Kidney (tissue), 13 donors: ENCODE measurements at regions not wholly inside any gene's neighbourhood (a gene's known extent, or its start where the extent isn't known, plus 50 kb on each side); places are given as distances from the start of the nearest gene placed in this dataset.

Experiments used
- DNase-seq, 5 donors: peaks; one replicate each; pipeline ENCODE4 v3.0.0-alpha.2; 2013 to 2020
- FAIRE-seq: peaks from 2 replicates; lab custom pipeline; 2012; peaks lifted over from hg19 to GRCh38; lab: Jason Lieb, UNC
- H3K27ac ChIP-seq, 2 donors: one replicate each; pipeline ENCODE4 v1.7.0; 2013; ENCODE audit warnings: low read depth in 2 of 2, low read length in 2 of 2, inconsistent platforms in 1 of 2
- H3K27me3 ChIP-seq: one replicate; pipeline ENCODE4 v1.7.1; 2013; ENCODE audit warnings: low read length, inconsistent platforms; ENCODE audit not compliant: control insufficient read depth, insufficient read depth
- H3K36me3 ChIP-seq, 3 donors: one replicate each; pipeline versions ENCODE4 v1.7.0 to v1.7.1; 2013; ENCODE audit warnings: low read length in 3 of 3, control low read depth in 1 of 3, inconsistent platforms in 1 of 3; ENCODE audit not compliant: insufficient read depth in 3 of 3, control insufficient read depth in 2 of 3
- H3K4me1 ChIP-seq, 3 donors: one replicate each; pipeline versions ENCODE4 v1.7.0 to v1.7.1; 2013; ENCODE audit warnings: low read length in 3 of 3, inconsistent platforms in 1 of 3, low read depth in 1 of 3; ENCODE audit not compliant: control insufficient read depth in 2 of 3, insufficient read depth in 2 of 3
- H3K4me3 ChIP-seq, 3 donors: one replicate each; pipeline versions ENCODE4 v1.7.0 to v1.8.1; 2013; ENCODE audit warnings: low read length in 3 of 3, control low read depth in 1 of 3, inconsistent platforms in 1 of 3
- H3K9ac ChIP-seq, 3 donors: one replicate each; pipeline versions ENCODE4 v1.7.0 to v1.7.1; 2013; ENCODE audit warnings: low read length in 3 of 3, control low read depth in 1 of 3, inconsistent platforms in 1 of 3
- H3K9me3 ChIP-seq, 3 donors: one replicate each; pipeline versions ENCODE4 v1.7.0 to v1.7.1; 2013; ENCODE audit warnings: low read length in 3 of 3, control low read depth in 1 of 3, inconsistent platforms in 1 of 3; ENCODE audit not compliant: control insufficient read depth in 2 of 3, insufficient read depth in 1 of 3
- intact Hi-C: fragments of 100-400 bp; cut with DNase I; formaldehyde crosslinking; loops from one replicate; pipeline ENCODE4 v1.11.1; 2022
- TF ChIP-seq, protein P1 (sequence below): IDR thresholded peaks from 3 replicates; pipeline ENCODE4 v1.5.1; 2012; ENCODE audit warnings: mild to moderate bottlenecking, moderate library complexity, borderline replicate concordance; ENCODE audit not compliant: insufficient read depth; ENCODE audit errors: extremely low read depth
- donor health status: control.
- donor health status: control.
- donor health status: control.
- donor health status: control.
- donor health status: control.
- donor health status: DM: yes; HTN: yes; CAD: no.
- donor health status: Normal renal cell carcinoma (clear cell type).

DNA sequence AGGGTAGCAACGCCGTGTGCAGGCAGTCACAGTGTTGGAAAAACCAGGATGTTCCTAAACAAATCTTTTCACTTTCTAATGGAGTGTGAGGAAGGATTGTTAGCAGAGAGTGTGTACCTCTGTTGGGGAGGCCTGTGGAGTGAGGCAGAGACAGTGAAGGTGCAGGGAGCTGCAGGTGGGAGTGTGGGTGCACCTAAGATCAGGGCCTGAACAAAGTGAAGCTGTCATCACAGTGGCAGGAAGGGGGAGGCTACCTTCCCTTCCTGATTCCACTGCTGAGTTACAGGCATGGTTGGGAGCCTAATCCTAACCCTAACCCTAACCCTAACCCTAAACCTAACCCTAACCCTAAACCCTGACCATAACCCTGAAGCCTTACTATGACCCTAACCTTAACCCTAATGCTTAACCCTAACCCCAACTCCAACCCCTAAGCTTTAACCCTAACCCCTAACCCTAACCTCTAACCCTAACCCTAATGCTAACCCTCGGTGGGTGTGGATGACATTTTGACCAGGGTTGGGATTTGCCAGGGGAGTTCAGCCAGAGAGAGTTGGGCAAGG lies 158.8 kb upstream of the KLF6 start:
- intact Hi-C loops: no loop called here

GRCh38 chr10:3942937-3943489 lies 158.0 kb upstream of the KLF6 start:
- no peaks in the 10 kb centered on the region for H3K36me3 ChIP-seq
- no peak for FAIRE-seq
- H3K9ac ChIP-seq: no peak overlapping the region
- H3K9me3 ChIP-seq: no peaks in the 10 kb centered on the region
- TF ChIP-seq, protein P1, sequence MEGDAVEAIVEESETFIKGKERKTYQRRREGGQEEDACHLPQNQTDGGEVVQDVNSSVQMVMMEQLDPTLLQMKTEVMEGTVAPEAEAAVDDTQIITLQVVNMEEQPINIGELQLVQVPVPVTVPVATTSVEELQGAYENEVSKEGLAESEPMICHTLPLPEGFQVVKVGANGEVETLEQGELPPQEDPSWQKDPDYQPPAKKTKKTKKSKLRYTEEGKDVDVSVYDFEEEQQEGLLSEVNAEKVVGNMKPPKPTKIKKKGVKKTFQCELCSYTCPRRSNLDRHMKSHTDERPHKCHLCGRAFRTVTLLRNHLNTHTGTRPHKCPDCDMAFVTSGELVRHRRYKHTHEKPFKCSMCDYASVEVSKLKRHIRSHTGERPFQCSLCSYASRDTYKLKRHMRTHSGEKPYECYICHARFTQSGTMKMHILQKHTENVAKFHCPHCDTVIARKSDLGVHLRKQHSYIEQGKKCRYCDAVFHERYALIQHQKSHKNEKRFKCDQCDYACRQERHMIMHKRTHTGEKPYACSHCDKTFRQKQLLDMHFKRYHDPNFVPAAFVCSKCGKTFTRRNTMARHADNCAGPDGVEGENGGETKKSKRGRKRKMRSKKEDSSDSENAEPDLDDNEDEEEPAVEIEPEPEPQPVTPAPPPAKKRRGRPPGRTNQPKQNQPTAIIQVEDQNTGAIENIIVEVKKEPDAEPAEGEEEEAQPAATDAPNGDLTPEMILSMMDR: no peak
- no peaks in the 10 kb centered on the region for H3K4me1 ChIP-seq
- intact Hi-C loops: no loop called here
- no peaks in the 10 kb centered on the region for H3K27me3 ChIP-seq
- no peak overlapping the region for H3K4me3 ChIP-seq
- no peak for DNase-seq
- no peak overlapping the region for H3K27ac ChIP-seq

More for the DNA sequence above, 158.8 kb upstream of the KLF6 start:
- Histone ChIP-seq H3K4me3 (no peak overlapping the region), H3K27me3 (no peaks in the 10 kb centered on the region), H3K27ac (no peak overlapping the region), H3K36me3 (no peaks in the 10 kb centered on the region), H3K9me3 (no peaks in the 10 kb centered on the region), H3K4me1 (no peaks in the 10 kb centered on the region), H3K9ac (no peak overlapping the region)
- DNase-seq (no peak), FAIRE-seq (no peak)
- TF ChIP-seq, protein P1: no peak

- FAIRE-seq (no peak), DNase-seq (no peak)
- no peak overlapping the region for H3K4me3 ChIP-seq
- H3K4me1 ChIP-seq: peaks cover 0 to under 1% (median 0%) of the 10 kb centered on the region in 3 donors
- H3K9me3 ChIP-seq: no peaks in the 10 kb centered on the region
- no peak overlapping the region for H3K9ac ChIP-seq
- H3K27ac ChIP-seq: no peak overlapping the region
- no peaks in the 10 kb centered on the region for H3K36me3 ChIP-seq
- intact Hi-C loops: no loop called here
- no peaks in the 10 kb centered on the region for H3K27me3 ChIP-seq
- TF ChIP-seq, protein P1: no peak
Observed at GRCh38 chr10:3941676-3942075, 156.7 kb upstream of the KLF6 start.
